H1 (cell line): ENCODE measurements at regions not wholly inside any gene's neighbourhood (a gene's known extent, or its start where the extent isn't known, plus 50 kb on each side); places are given as distances from the start of the nearest gene placed in this dataset.

ENCODE experiments used
- CTCF ChIA-PET: fragments of 300-600 bp; sonication (Branson Sonifier 250); formaldehyde crosslinking; loops from one replicate; lab custom pipeline; 2021; ENCODE audit not compliant: partially characterized antibody; lab: Charles Lee
- POLR2A ChIA-PET: fragments of 300-600 bp; sonication (Branson Sonifier 250); formaldehyde crosslinking; loops from one replicate; lab custom pipeline; 2021; ENCODE audit warnings: inconsistent platforms; ENCODE audit not compliant: partially characterized antibody; lab: Charles Lee
- DNase-seq, 2 experiments: peaks; one replicate each; pipeline versions ENCODE4 v3.0.0 to v3.0.0-alpha.2; 2010 to 2022; ENCODE audit warnings: low spot score in 2 of 2, low read depth in 1 of 2, mixed read lengths in 1 of 2
- FAIRE-seq: peaks from 2 replicates; lab custom pipeline; 2011; peaks lifted over from hg19 to GRCh38; lab: Jason Lieb, UNC
- H2AFZ ChIP-seq: 2 replicates; pipeline ENCODE4 v1.8.1; 2012; ENCODE audit warnings: low read length, inconsistent platforms
- H2AK5ac ChIP-seq: 2 replicates; pipeline ENCODE4 v1.6.1; 2013; ENCODE audit warnings: low read depth, low read length
- H2BK120ac ChIP-seq: replicated peaks from 2 replicates; pipeline ENCODE3; 2013; ENCODE audit warnings: low read depth, low read length, inconsistent platforms
- H2BK12ac ChIP-seq: 2 replicates; pipeline ENCODE4 v1.6.1; 2013; ENCODE audit warnings: low read depth, low read length
- H2BK15ac ChIP-seq: 2 replicates; pipeline ENCODE4 v1.6.1; 2013; ENCODE audit warnings: low read length
- H2BK20ac ChIP-seq: 2 replicates; pipeline ENCODE4 v1.6.1; 2013; ENCODE audit warnings: low read length
- H2BK5ac ChIP-seq: 2 replicates; pipeline ENCODE4 v1.6.1; 2013; ENCODE audit warnings: low read depth, low read length
- H3K14ac ChIP-seq: 2 replicates; pipeline ENCODE4 v1.6.1; 2013; ENCODE audit warnings: inconsistent platforms; ENCODE audit not compliant: insufficient read length
- H3K18ac ChIP-seq: 2 replicates; pipeline ENCODE4 v1.6.1; 2013; ENCODE audit warnings: low read length; ENCODE audit errors: extremely low read depth
- H3K23ac ChIP-seq: 2 replicates; pipeline ENCODE4 v1.6.1; 2013; ENCODE audit warnings: inconsistent platforms; ENCODE audit not compliant: insufficient read length
- H3K23me2 ChIP-seq: 2 replicates; pipeline ENCODE4 v1.6.1; 2013; ENCODE audit warnings: low read depth, low read length
- H3K27ac ChIP-seq: 2 replicates; pipeline ENCODE4 v1.6.1; 2011; ENCODE audit warnings: low read depth, low read length, inconsistent platforms
- H3K27me3 ChIP-seq, 4 experiments: replicated peaks in 1 of 4; 1 replicate in 1 of 4; 2 replicates in 3 of 4; pipeline versions ENCODE4 v1.6.1 to v1.8.1; 2011 to 2013; ENCODE audit warnings: low read length in 3 of 4, mild to moderate bottlenecking in 3 of 4, inconsistent platforms in 2 of 4, mixed read lengths in 2 of 4, moderate library complexity in 1 of 4; ENCODE audit not compliant: control insufficient read depth in 3 of 4, insufficient read depth in 3 of 4; ENCODE audit errors: extremely low read depth in 1 of 4
- H3K36me3 ChIP-seq, 4 experiments: 2 replicates each; pipeline versions ENCODE4 v1.6.1 to v1.8.1; 2011 to 2013; ENCODE audit warnings: mild to moderate bottlenecking in 4 of 4, low read length in 3 of 4, moderate library complexity in 2 of 4, control low read depth in 1 of 4, inconsistent platforms in 1 of 4; ENCODE audit not compliant: insufficient read depth in 4 of 4, control insufficient read depth in 2 of 4
- H3K4ac ChIP-seq: replicated peaks from 2 replicates; pipeline ENCODE3; 2013; ENCODE audit warnings: low read length, low read depth, mixed read lengths, inconsistent platforms; ENCODE audit not compliant: insufficient read length
- H3K4me1 ChIP-seq, 4 experiments: replicated peaks in 1 of 4; 1 replicate in 1 of 4; 2 replicates in 3 of 4; pipeline versions ENCODE4 v1.6.1 to v1.8.1; 2011 to 2013; ENCODE audit warnings: low read length in 3 of 4, inconsistent platforms in 2 of 4, mixed read lengths in 1 of 4; ENCODE audit not compliant: insufficient read depth in 4 of 4, control insufficient read depth in 3 of 4
- H3K4me2 ChIP-seq, 2 experiments: 2 replicates each; pipeline versions ENCODE4 v1.6.1 to v1.8.1; 2011 to 2013; ENCODE audit warnings: low read depth in 2 of 2, low read length in 2 of 2, control low read depth in 1 of 2, inconsistent platforms in 1 of 2, mild to moderate bottlenecking in 1 of 2; ENCODE audit not compliant: insufficient read depth in 1 of 2
- H3K4me3 ChIP-seq, 4 experiments: fragments of 200-600, 300-600 bp in 1 of 4; sonication (generic), shearing (Covaris generic), sonication (Bioruptor Twin) in 1 of 4; 2 replicates each; pipeline versions ENCODE4 v1.5.1 to v1.8.1; 2011 to 2016; ENCODE audit warnings: low read length in 4 of 4, low read depth in 3 of 4, control low read depth in 2 of 4, inconsistent platforms in 2 of 4, mild to moderate bottlenecking in 2 of 4, mixed read lengths in 1 of 4, moderate library complexity in 1 of 4; ENCODE audit not compliant: insufficient read depth in 2 of 4; ENCODE audit errors: extremely low read depth in 1 of 4
- H3K56ac ChIP-seq: replicated peaks from 2 replicates; pipeline ENCODE3; 2013; ENCODE audit warnings: low read depth, mild to moderate bottlenecking, mixed read lengths, low read length, inconsistent platforms; ENCODE audit not compliant: insufficient read length
- H3K79me1 ChIP-seq: 2 replicates; pipeline ENCODE4 v1.6.1; 2013; ENCODE audit warnings: low read depth, low read length, control low read depth
- H3K79me2 ChIP-seq, 2 experiments: 2 replicates each; pipeline versions ENCODE4 v1.6.1 to v1.8.1; 2012 to 2013; ENCODE audit warnings: low read length in 2 of 2, mild to moderate bottlenecking in 2 of 2, inconsistent platforms in 1 of 2; ENCODE audit not compliant: insufficient read depth in 2 of 2, control insufficient read depth in 1 of 2
- H3K9ac ChIP-seq, 4 experiments: replicated peaks in 1 of 4; 1 replicate in 1 of 4; 2 replicates in 3 of 4; pipeline versions ENCODE4 v1.6.1 to v1.8.1; 2011 to 2013; ENCODE audit warnings: low read depth in 3 of 4, low read length in 3 of 4, control low read depth in 2 of 4, mild to moderate bottlenecking in 2 of 4, moderate library complexity in 2 of 4, inconsistent platforms in 1 of 4; ENCODE audit errors: extremely low read depth in 1 of 4
- H3K9me3 ChIP-seq, 2 experiments: 2 replicates each; pipeline versions ENCODE4 v1.6.1 to v1.8.1; 2012 to 2013; ENCODE audit warnings: mild to moderate bottlenecking in 2 of 2, moderate library complexity in 2 of 2, control low read depth in 1 of 2, inconsistent platforms in 1 of 2, low read depth in 1 of 2, low read length in 1 of 2, mixed read lengths in 1 of 2; ENCODE audit not compliant: insufficient read depth in 2 of 2
- H4K20me1 ChIP-seq, 2 experiments: replicated peaks in 1 of 2; 2 replicates each; pipeline versions ENCODE3 to v1.8.1; 2011 to 2013; ENCODE audit warnings: inconsistent platforms in 2 of 2, low read length in 2 of 2, mild to moderate bottlenecking in 1 of 2; ENCODE audit not compliant: insufficient read depth in 2 of 2, control insufficient read depth in 1 of 2
- H4K5ac ChIP-seq: 2 replicates; pipeline ENCODE4 v1.6.1; 2013; ENCODE audit warnings: low read length, low read depth, mixed read lengths, inconsistent platforms; ENCODE audit not compliant: insufficient read length
- H4K8ac ChIP-seq: 2 replicates; pipeline ENCODE4 v1.8.0; 2013; ENCODE audit warnings: mild to moderate bottlenecking, moderate library complexity, low read length, inconsistent platforms; ENCODE audit not compliant: insufficient read depth; ENCODE audit errors: extremely low read depth
- H4K91ac ChIP-seq: replicated peaks from 2 replicates; pipeline ENCODE3; 2013; ENCODE audit warnings: low read length, mixed read lengths, inconsistent platforms; ENCODE audit not compliant: insufficient read length
- E2F6 ChIP-seq: IDR thresholded peaks from 2 replicates; pipeline ENCODE4 v1.6.1; 2012; ENCODE audit warnings: inconsistent platforms
- EGR1 ChIP-seq: IDR thresholded peaks from 2 replicates; pipeline ENCODE4 v1.6.1; 2011; ENCODE audit warnings: low read depth, low read length, borderline replicate concordance
- JUND ChIP-seq: IDR thresholded peaks from 2 replicates; pipeline ENCODE4 v1.6.1; 2011; ENCODE audit warnings: mild to moderate bottlenecking, improper control_type of control experiment, low read length
- KDM1A ChIP-seq: fragments of 200-600, 300-600 bp; sonication (generic); IDR thresholded peaks from 2 replicates; pipeline ENCODE4 v1.7.1; 2016; ENCODE audit warnings: mild to moderate bottlenecking, low read length, borderline replicate concordance
- KDM5A ChIP-seq: fragments of 200-600 bp; IDR thresholded peaks from 2 replicates; pipeline ENCODE4 v1.7.1; 2012; ENCODE audit warnings: mild to moderate bottlenecking, low read length, inconsistent platforms, mixed read lengths
- POU5F1 ChIP-seq: IDR thresholded peaks from 2 replicates; pipeline ENCODE4 v1.6.1; 2011; ENCODE audit warnings: low read depth, mild to moderate bottlenecking, low read length, moderate library complexity
- SIX5 ChIP-seq: IDR thresholded peaks from 2 replicates; pipeline ENCODE4 v1.6.1; 2011; ENCODE audit warnings: mild to moderate bottlenecking, low read depth, low read length
- TEAD4 ChIP-seq: IDR thresholded peaks from 2 replicates; pipeline ENCODE4 v1.6.1; 2012; ENCODE audit warnings: low read depth, low read length, inconsistent platforms, mixed read lengths
- USF2 ChIP-seq: IDR thresholded peaks from 2 replicates; pipeline ENCODE4 v1.6.1; 2011; ENCODE audit warnings: low read length, improper control_type of control experiment
- WGBS, 2 experiments: shearing (Covaris generic) in 1 of 2; methylation state at CpG; one replicate each; pipeline versions ENCODE4 v1.1.6 to v1.1.7; 2013 to 2015; ENCODE audit warnings: low lambda C conversion rate in 2 of 2, mixed read lengths in 2 of 2, inconsistent platforms in 1 of 2, low coverage in 1 of 2, missing lambda C conversion rate in 1 of 2; ENCODE audit not compliant: insufficient replicate concordance in 2 of 2, insufficient coverage in 1 of 2, insufficient read length in 1 of 2; ENCODE audit errors: extremely low coverage in 1 of 2, missing lambda C conversion rate in 1 of 2; 5-methylcytosine and 5-hydroxymethylcytosine counted together

GRCh38 chr2:196473617-196474016 lies 165.9 kb upstream of the CCDC150 start:
- H3K79me1 ChIP-seq, result no peaks in the 10 kb centered on the region; the same call in 1 of the 2 replicates
- no peak overlapping the region for H3K4me3 ChIP-seq
- no peaks in the 10 kb centered on the region for H3K79me2 ChIP-seq
- FAIRE-seq (no peak), DNase-seq (no peak)
- H3K4me1 ChIP-seq, result no peaks in the 10 kb centered on the region
- H4K8ac ChIP-seq, result no peak overlapping the region
- CTCF ChIA-PET, result interaction anchor here (2.2 to 2.9 kb wide), 2 partner anchors 9 to 21 kb away, joined by 7 to 13 read pairs; no protein-coding TSS in a partner anchor
- H3K36me3 ChIP-seq, result no peaks in the 10 kb centered on the region
- no peak overlapping the region for H4K5ac ChIP-seq
- no peak overlapping the region for H3K56ac ChIP-seq
- no peak overlapping the region for H2BK5ac ChIP-seq
- H3K9me3 ChIP-seq, result no peaks in the 10 kb centered on the region
- H3K4ac ChIP-seq, result no peak overlapping the region
- no peak for TF ChIP-seq JUND
- no peak for TF ChIP-seq USF2
- TF ChIP-seq KDM1A, result no peak
- no peak for TF ChIP-seq KDM5A
- TF ChIP-seq SIX5, result no peak
- TF ChIP-seq POU5F1, result no peak
- TF ChIP-seq E2F6, result no peak
- no peak for TF ChIP-seq TEAD4
- TF ChIP-seq EGR1, result no peak
- no peak overlapping the region for H4K91ac ChIP-seq
- no peaks in the 10 kb centered on the region for H3K23me2 ChIP-seq
- no peak overlapping the region for H3K18ac ChIP-seq
- no peak overlapping the region for H3K27ac ChIP-seq
- no peak overlapping the region for H2BK15ac ChIP-seq
- no peak overlapping the region for H3K4me2 ChIP-seq
- H2AK5ac ChIP-seq, result no peak overlapping the region
- POLR2A ChIA-PET, result no interaction called here
- H3K27me3 ChIP-seq, result no peaks in the 10 kb centered on the region
- 95% methylated on average over 3 of the region's 3 CpGs; no CpG with 5 or more reads in 1 of the 2 experiments for WGBS, 2 experiments
- H4K20me1 ChIP-seq, result no peaks in the 10 kb centered on the region
- H3K23ac ChIP-seq, result no peak overlapping the region
- H3K9ac ChIP-seq, result no peak overlapping the region
- H2BK12ac ChIP-seq, result no peak overlapping the region
- no peak overlapping the region for H2AFZ ChIP-seq
- H2BK20ac ChIP-seq, result no peak overlapping the region
- no peak overlapping the region for H2BK120ac ChIP-seq
- no peak overlapping the region for H3K14ac ChIP-seq
